HepG2 (cell line): ENCODE measurements at regions not wholly inside any gene's neighbourhood (a gene's known extent, or its start where the extent isn't known, plus 50 kb on each side); places are given as distances from the start of the nearest gene placed in this dataset.

Source experiments
- CENPT ChIP-seq: sonication (generic); formaldehyde crosslinking; IDR thresholded peaks from 2 replicates; pipeline ENCODE4 v1.8.0; 2022; ENCODE audit warnings: low read depth, mild to moderate bottlenecking, moderate library complexity, missing genetic modification reagents
- DNMT1 ChIP-seq: sonication (generic); formaldehyde crosslinking; IDR thresholded peaks from 2 replicates; pipeline ENCODE4 v1.5.1; 2020; ENCODE audit warnings: mild to moderate bottlenecking, missing genetic modification reagents
- DPF2 ChIP-seq: sonication (generic); formaldehyde crosslinking; IDR thresholded peaks from 2 replicates; pipeline ENCODE4 v1.4.0; 2020; ENCODE audit warnings: mild to moderate bottlenecking, low read depth, missing genetic modification reagents, borderline replicate concordance
- FOXK1 ChIP-seq: sonication (generic); formaldehyde crosslinking; IDR thresholded peaks from 2 replicates; pipeline ENCODE4 v1.4.0; 2020; ENCODE audit warnings: low read depth, missing genetic modification reagents, borderline replicate concordance
- HNRNPL ChIP-seq: fragments of 200-400 bp; formaldehyde crosslinking; IDR thresholded peaks from 2 replicates; pipeline ENCODE4 v1.6.1; 2017; ENCODE audit warnings: mild to moderate bottlenecking, low read depth, low read length
- MLXIP ChIP-seq: sonication (generic); formaldehyde crosslinking; IDR thresholded peaks from 2 replicates; pipeline ENCODE4 v1.9.0; 2021; ENCODE audit warnings: missing genetic modification reagents, borderline replicate concordance
- NCOR1 ChIP-seq: fragments of 200-600 bp; sonication (generic); IDR thresholded peaks from 2 replicates; pipeline ENCODE4 v1.7.0; 2017; ENCODE audit warnings: antibody characterized with exemption, low read length, borderline replicate concordance
- NR2F1 ChIP-seq, 2 experiments: fragments of 450-650 bp in 1 of 2; formaldehyde crosslinking in 1 of 2; IDR thresholded peaks; 2 replicates each; pipeline versions ENCODE4 v1.5.0 to v1.6.1; 2016 to 2020; ENCODE audit warnings: mild to moderate bottlenecking in 1 of 2, missing compliant biosample characterization in 1 of 2, missing genetic modification reagents in 1 of 2, moderate library complexity in 1 of 2
- PHF20 ChIP-seq: sonication (generic); formaldehyde crosslinking; IDR thresholded peaks from 2 replicates; pipeline ENCODE4 v1.5.0; 2020; ENCODE audit warnings: mild to moderate bottlenecking, missing genetic modification reagents
- PHF5A ChIP-seq: IDR thresholded peaks from one replicate; pipeline ENCODE4 v1.6.1; 2018; ENCODE audit warnings: low read depth, missing genetic modification reagents; ENCODE audit not compliant: unreplicated experiment
- SETDB1 ChIP-seq: sonication (generic); formaldehyde crosslinking; IDR thresholded peaks from 2 replicates; pipeline ENCODE4 v1.5.1; 2020; ENCODE audit warnings: missing genetic modification reagents, mild to moderate bottlenecking, borderline replicate concordance
- SIX1 ChIP-seq: sonication (generic); formaldehyde crosslinking; IDR thresholded peaks from 2 replicates; pipeline ENCODE4 v1.4.0; 2020; ENCODE audit warnings: missing genetic modification reagents, borderline replicate concordance
- USF2 ChIP-seq, 2 experiments: sonication (generic) in 1 of 2; formaldehyde crosslinking in 1 of 2; IDR thresholded peaks; 2 replicates each; pipeline versions ENCODE4 v1.5.1 to v1.6.1; 2011 to 2020; ENCODE audit warnings: borderline replicate concordance in 1 of 2, low read depth in 1 of 2, low read length in 1 of 2, mild to moderate bottlenecking in 1 of 2, missing genetic modification reagents in 1 of 2, moderate library complexity in 1 of 2
- ZBTB37 ChIP-seq: sonication (generic); formaldehyde crosslinking; IDR thresholded peaks from 2 replicates; pipeline ENCODE4 v1.4.0; 2020; ENCODE audit warnings: mild to moderate bottlenecking, missing genetic modification reagents
- ZKSCAN8 ChIP-seq: IDR thresholded peaks from 2 replicates; pipeline ENCODE4 v1.6.1; 2016; ENCODE audit warnings: borderline replicate concordance, missing genetic modification reagents, missing compliant biosample characterization
- ZMYM3 ChIP-seq: sonication (generic); formaldehyde crosslinking; IDR thresholded peaks from 2 replicates; pipeline ENCODE4 v1.5.1; 2020; ENCODE audit warnings: mild to moderate bottlenecking, missing genetic modification reagents
- ZNF121 ChIP-seq: sonication (generic); formaldehyde crosslinking; IDR thresholded peaks from 2 replicates; pipeline ENCODE4 v1.5.0; 2020; ENCODE audit warnings: mild to moderate bottlenecking, missing genetic modification reagents
- ZNF3 ChIP-seq: IDR thresholded peaks from 2 replicates; pipeline ENCODE4 v1.7.0; 2017; ENCODE audit warnings: inconsistent platforms
- ZNF691 ChIP-seq: sonication (generic); formaldehyde crosslinking; IDR thresholded peaks from 2 replicates; pipeline ENCODE4 v1.4.0; 2020; ENCODE audit warnings: missing genetic modification reagents, low read depth, mild to moderate bottlenecking, borderline replicate concordance

GRCh38 chr3:188036375-188037194 is 117.4 kb upstream of the LPP start (continued):
- peak; percentile 73 for TF ChIP-seq USF2 (IDR thresholded peaks at IDR 0.05; ENCODE audit: low read depth, low read length)
- TF ChIP-seq USF2 (CRISPR knock-in tag; IDR thresholded peaks at IDR 0.05; ENCODE audit: borderline replicate concordance): peak; percentile 72; the same call in 1 of the 2 replicates
- TF ChIP-seq NCOR1: peak; percentile 98
- TF ChIP-seq ZBTB37 (CRISPR knock-in tag): peak; percentile 84
- peak; percentile 88 for TF ChIP-seq SIX1 (CRISPR knock-in tag)
- TF ChIP-seq ZMYM3: peak; percentile 59; the same call in 1 of the 2 replicates
- no peak for TF ChIP-seq ZNF3
- TF ChIP-seq MLXIP (CRISPR knock-in tag): 0 out of 2 replicates have a peak, but pooled peaks have one; percentile 14
- peak; percentile 98 to 100 for TF ChIP-seq NR2F1 (CRISPR knock-in tag; IDR thresholded peaks at IDR 0.05)
- peak; percentile 86 for TF ChIP-seq ZKSCAN8 (CRISPR knock-in tag)
- peak; percentile 55; the same call in 1 of the 2 replicates for TF ChIP-seq ZNF691 (CRISPR knock-in tag)
- TF ChIP-seq ZNF121 (CRISPR knock-in tag): 0 out of 2 replicates have a peak, but pooled peaks have one; percentile 33
- no peak for TF ChIP-seq SETDB1 (CRISPR knock-in tag)
- TF ChIP-seq FOXK1 (CRISPR knock-in tag): peak; percentile 100
- TF ChIP-seq DNMT1 (CRISPR knock-in tag): no peak
- peak; percentile 93 for TF ChIP-seq DPF2 (CRISPR knock-in tag)
- TF ChIP-seq CENPT (CRISPR knock-in tag): no peak
- TF ChIP-seq PHF20 (CRISPR knock-in tag): no peak
- 0 out of 2 replicates have a peak, but pooled peaks have one; percentile 54 for TF ChIP-seq HNRNPL
- TF ChIP-seq PHF5A (CRISPR knock-in tag): peak; percentile 49
